GM23338 (cell line): ENCODE measurements at regions not wholly inside any gene's neighbourhood (a gene's known extent, or its start where the extent isn't known, plus 50 kb on each side); places are given as distances from the start of the nearest gene placed in this dataset.
"Not testable (repeated sequence)": the region's sequence is repeated elsewhere in the genome, so short reads cannot be mapped to it uniquely, and the experiment has no call there.

Experiments
- CREB1 ChIP-seq: fragments of 250-450 bp; sonication (Bioruptor Pico); IDR thresholded peaks from 2 replicates; pipeline ENCODE4 v1.5.0; 2020; ENCODE audit warnings: low read depth, mild to moderate bottlenecking, moderate library complexity
- CTCF ChIP-seq, 2 experiments: fragments of 200-600 bp in 1 of 2; sonication (generic) in 1 of 2; conservative IDR thresholded peaks; 2 replicates each; pipeline versions ENCODE4 v1.5.1 to v1.6.1; 2016 to 2017; ENCODE audit warnings: antibody characterized with exemption in 2 of 2, low read depth in 2 of 2, mild to moderate bottlenecking in 2 of 2, moderate library complexity in 1 of 2
- ETS1 ChIP-seq: IDR thresholded peaks from 2 replicates; pipeline ENCODE4 v1.6.1; 2016; ENCODE audit warnings: antibody characterized with exemption
- EZH2 ChIP-seq: fragments of 200-600 bp; sonication (generic); IDR thresholded peaks from one replicate; pipeline ENCODE4 v1.8.0; 2017; ENCODE audit warnings: antibody characterized with exemption, mild to moderate bottlenecking, low read depth; ENCODE audit not compliant: unreplicated experiment
- EZH2phosphoT487 ChIP-seq: fragments of 200-600 bp; sonication (generic); IDR thresholded peaks from one replicate; pipeline ENCODE4 v1.8.1; 2018; ENCODE audit warnings: antibody characterized with exemption; ENCODE audit not compliant: unreplicated experiment
- JUNB ChIP-seq: IDR thresholded peaks from one replicate; pipeline ENCODE4 v1.6.1; 2016; ENCODE audit warnings: antibody characterized with exemption; ENCODE audit not compliant: unreplicated experiment
- POLR2AphosphoS5 ChIP-seq: IDR thresholded peaks from 2 replicates; pipeline ENCODE4 v1.6.1; 2016; ENCODE audit warnings: antibody characterized with exemption, low read depth
- REST ChIP-seq: IDR thresholded peaks from one replicate; pipeline ENCODE4 v1.6.1; 2018; ENCODE audit warnings: antibody characterized with exemption; ENCODE audit not compliant: unreplicated experiment
- STAT1 ChIP-seq: IDR thresholded peaks from one replicate; pipeline ENCODE4 v1.6.1; 2016; ENCODE audit warnings: antibody characterized with exemption; ENCODE audit not compliant: unreplicated experiment
- ZNF462 ChIP-seq: fragments of 250-450 bp; sonication (Bioruptor Pico); IDR thresholded peaks from 2 replicates; pipeline ENCODE4 v1.5.0; 2020; ENCODE audit warnings: mild to moderate bottlenecking, moderate library complexity

- not testable (repeated sequence) for TF ChIP-seq EZH2phosphoT487; CTCF (conservative IDR thresholded peaks at IDR 0.05; ENCODE audit: low read depth in 2 of 2); POLR2AphosphoS5; EZH2; REST; STAT1; ZNF462 (CRISPR knock-in tag); ETS1; JUNB; CREB1 (CRISPR knock-in tag)
Measured at GRCh38 chr11:112624971-112625370, 336.2 kb upstream of the NCAM1 start.
